MM.1S (cell line): ENCODE measurements at regions not wholly inside any gene's neighbourhood (a gene's known extent, or its start where the extent isn't known, plus 50 kb on each side); places are given as distances from the start of the nearest gene placed in this dataset.

Experiments used
- CTCF ChIP-seq: fragments of 300-600 bp; sonication (generic); IDR thresholded peaks from 2 replicates; pipeline ENCODE4 v1.5.1; 2016; ENCODE audit warnings: antibody characterized with exemption, low read length, mixed read lengths
- EZH2 ChIP-seq: fragments of 300-600 bp; sonication (generic); optimal IDR thresholded peaks from 2 replicates; pipeline ENCODE3; 2017; ENCODE audit warnings: low read depth, mild to moderate bottlenecking, antibody characterized with exemption, low read length, mixed read lengths
- EZH2phosphoT487 ChIP-seq: fragments of 300-600 bp; sonication (generic); IDR thresholded peaks from 2 replicates; pipeline ENCODE4 v1.6.1; 2018; ENCODE audit warnings: antibody characterized with exemption, low read length

GRCh38 chr2:440403-440740 is 152.5 kb upstream of the ALKAL2 start:
- TF ChIP-seq CTCF, result no peak
- no peak for TF ChIP-seq EZH2
- no peak for TF ChIP-seq EZH2phosphoT487
